SU-DHL-6 (cell line): ENCODE measurements at regions not wholly inside any gene's neighbourhood (a gene's known extent, or its start where the extent isn't known, plus 50 kb on each side); places are given as distances from the start of the nearest gene placed in this dataset.

Source experiments
- H2AFZ ChIP-seq: fragments of 200-600 bp; sonication (generic); 2 replicates; pipeline ENCODE4 v1.6.1; 2014; ENCODE audit warnings: low read depth, mild to moderate bottlenecking, moderate library complexity, mixed read lengths, antibody characterized with exemption, low read length; ENCODE audit not compliant: severe bottlenecking
- H3F3A ChIP-seq: fragments of 200-600 bp; shearing (Covaris generic); 2 replicates; pipeline ENCODE4 v1.6.0; 2016; ENCODE audit warnings: antibody characterized with exemption, mild to moderate bottlenecking; ENCODE audit not compliant: insufficient read depth
- H3K27ac ChIP-seq: fragments of 200-600 bp; sonication (generic); 2 replicates; pipeline ENCODE4 v1.5.1; 2016; ENCODE audit warnings: low read depth, mild to moderate bottlenecking, low read length, moderate library complexity, mixed read lengths
- H3K27me3 ChIP-seq: fragments of 200-600 bp; sonication (generic), shearing (Covaris generic); 2 replicates; pipeline ENCODE4 v1.6.0; 2014; ENCODE audit warnings: mild to moderate bottlenecking, low read length
- H3K36me3 ChIP-seq: fragments of 200-600 bp; sonication (generic); 2 replicates; pipeline ENCODE4 v1.6.1; 2014; ENCODE audit warnings: mild to moderate bottlenecking, low read length, mixed read lengths
- H3K4me2 ChIP-seq: fragments of 300-600, 200-600 bp; shearing (Covaris generic), sonication (generic); 2 replicates; pipeline ENCODE4 v1.6.0; 2014; ENCODE audit warnings: low read length, low read depth, mild to moderate bottlenecking; ENCODE audit not compliant: poor library complexity, severe bottlenecking
- H3K4me3 ChIP-seq: fragments of 200-600 bp; sonication (generic); 2 replicates; pipeline ENCODE4 v1.5.1; 2014; ENCODE audit warnings: antibody characterized with exemption, low read length, mild to moderate bottlenecking, mixed read lengths; ENCODE audit not compliant: insufficient read depth, poor library complexity, severe bottlenecking
- H3K79me2 ChIP-seq: fragments of 200-600 bp; sonication (generic); 2 replicates; pipeline ENCODE4 v1.6.1; 2014; ENCODE audit warnings: mild to moderate bottlenecking, low read length, moderate library complexity; ENCODE audit not compliant: insufficient read depth
- H3K9ac ChIP-seq: fragments of 200-600 bp; sonication (generic); 2 replicates; pipeline ENCODE4 v1.7.0; 2014; ENCODE audit warnings: mild to moderate bottlenecking, low read length
- H3K9me2 ChIP-seq: fragments of 200-600 bp; sonication (generic); replicated peaks from 2 replicates; pipeline ENCODE4 v1.6.1; 2014; ENCODE audit warnings: low read length; ENCODE audit not compliant: insufficient read depth
- H3K9me3 ChIP-seq: fragments of 200-600 bp; sonication (generic); 2 replicates; pipeline ENCODE4 v1.6.1; 2014; ENCODE audit warnings: low read length, mixed read lengths; ENCODE audit not compliant: insufficient read depth
- H4K20me1 ChIP-seq: fragments of 200-600 bp; sonication (generic); 2 replicates; pipeline ENCODE4 v1.6.1; 2014; ENCODE audit warnings: low read depth, mild to moderate bottlenecking, antibody characterized with exemption, low read length, moderate library complexity, mixed read lengths
- CTCF ChIP-seq: fragments of 200-600 bp; sonication (generic); IDR thresholded peaks from one replicate; pipeline ENCODE4 v1.5.1; 2017; ENCODE audit warnings: antibody characterized with exemption, mild to moderate bottlenecking, low read length, moderate library complexity; ENCODE audit not compliant: insufficient read depth, poor library complexity, severe bottlenecking
- EZH2phosphoT487 ChIP-seq: fragments of 200-600 bp; sonication (generic), shearing (Covaris generic); conservative IDR thresholded peaks from 2 replicates; pipeline ENCODE4 v1.6.1; 2018; ENCODE audit warnings: mild to moderate bottlenecking, antibody characterized with exemption, low read length, moderate library complexity, mixed read lengths

- Histone ChIP-seq H3F3A (no peaks in the 10 kb centered on the region), H3K27me3 (no peaks in the 10 kb centered on the region), H3K4me2 (no peak overlapping the region), H3K36me3 (no peaks in the 10 kb centered on the region), H2AFZ (no peak overlapping the region), H3K4me3 (no peak overlapping the region), H3K9me2 (no peaks in the 10 kb centered on the region), H3K9ac (no peak overlapping the region), H4K20me1 (no peaks in the 10 kb centered on the region), H3K79me2 (no peaks in the 10 kb centered on the region), H3K27ac (no peak overlapping the region), H3K9me3 (no peaks in the 10 kb centered on the region)
- TF ChIP-seq CTCF (no peak), EZH2phosphoT487 (no peak)
Observed at GRCh38 chr6:115554060-115554459, 506.6 kb downstream of the FRK start.

GRCh38 chr6:115551527-115551926, 509.2 kb downstream of the FRK start:
- Histone ChIP-seq H3K9me3 (no peaks in the 10 kb centered on the region), H3K4me2 (no peak overlapping the region), H3F3A (no peaks in the 10 kb centered on the region), H2AFZ (no peak overlapping the region), H4K20me1 (no peaks in the 10 kb centered on the region), H3K9me2 (no peaks in the 10 kb centered on the region), H3K27me3 (no peaks in the 10 kb centered on the region), H3K27ac (no peak overlapping the region), H3K79me2 (no peaks in the 10 kb centered on the region), H3K9ac (no peak overlapping the region), H3K4me3 (no peak overlapping the region), H3K36me3 (no peaks in the 10 kb centered on the region)
- no peak for TF ChIP-seq EZH2phosphoT487
- no peak for TF ChIP-seq CTCF

- H3F3A ChIP-seq = no peaks in the 10 kb centered on the region
- no peak overlapping the region for H3K4me3 ChIP-seq
- H3K27me3 ChIP-seq = no peaks in the 10 kb centered on the region
- H3K9me2 ChIP-seq = no peaks in the 10 kb centered on the region
- no peak for TF ChIP-seq CTCF
- TF ChIP-seq EZH2phosphoT487 = no peak
- no peak overlapping the region for H2AFZ ChIP-seq
- H3K9ac ChIP-seq = no peak overlapping the region
- no peak overlapping the region for H3K4me2 ChIP-seq
- H3K79me2 ChIP-seq = no peaks in the 10 kb centered on the region
- no peak overlapping the region for H3K27ac ChIP-seq
- no peaks in the 10 kb centered on the region for H3K36me3 ChIP-seq
- no peaks in the 10 kb centered on the region for H4K20me1 ChIP-seq
- H3K9me3 ChIP-seq = no peaks in the 10 kb centered on the region
Observed at GRCh38 chr6:115545672-115545986, 515.1 kb downstream of the FRK start.
